HFF-Myc (cell line): ENCODE measurements at regions not wholly inside any gene's neighbourhood (a gene's known extent, or its start where the extent isn't known, plus 50 kb on each side); places are given as distances from the start of the nearest gene placed in this dataset.

Source experiments
- DNase-seq: peaks from one replicate; pipeline ENCODE4 v3.0.0-alpha.2; 2011; ENCODE audit warnings: low read depth; ENCODE audit errors: extremely low read depth
- H3K4me3 ChIP-seq: replicated peaks from 2 replicates; pipeline ENCODE4 v1.5.1; 2011; ENCODE audit warnings: low read depth, mild to moderate bottlenecking, control low read depth, low read length
- CTCF ChIP-seq: IDR thresholded peaks from 2 replicates; pipeline ENCODE4 v1.5.1; 2012; ENCODE audit warnings: mild to moderate bottlenecking, low read depth, low read length, control low read depth; ENCODE audit errors: missing control alignments

- no peak for DNase-seq
- TF ChIP-seq CTCF: no peak
- no peak overlapping the region for H3K4me3 ChIP-seq
Measured at GRCh38 chr3:6568999-6569493, 291.9 kb upstream of the GRM7 start.

GRCh38 chr3:6571448-6571847 is 289.5 kb upstream of the GRM7 start:
- DNase-seq: no peak
- no peak for TF ChIP-seq CTCF
- no peak overlapping the region for H3K4me3 ChIP-seq

- H3K4me3 ChIP-seq: no peak overlapping the region
- DNase-seq: no peak
- TF ChIP-seq CTCF: no peak
Measured at GRCh38 chr3:6577584-6577983, 283.3 kb upstream of the GRM7 start.

- TF ChIP-seq CTCF: no peak
- DNase-seq: no peak
- no peak overlapping the region for H3K4me3 ChIP-seq
Measured at GRCh38 chr3:6578526-6578925, 282.4 kb upstream of the GRM7 start.

- H3K4me3 ChIP-seq: no peak overlapping the region
- DNase-seq: no peak
- TF ChIP-seq CTCF: no peak
Measured at GRCh38 chr3:6580808-6581207, 280.1 kb upstream of the GRM7 start.

- TF ChIP-seq CTCF: no peak
- H3K4me3 ChIP-seq: no peak overlapping the region
- no peak for DNase-seq
Measured at GRCh38 chr3:6585360-6585759, 275.6 kb upstream of the GRM7 start.

- H3K4me3 ChIP-seq: no peak overlapping the region
- TF ChIP-seq CTCF: no peak
- no peak for DNase-seq
Measured at GRCh38 chr3:6600237-6600636, 260.7 kb upstream of the GRM7 start.
